RWPE2 (cell line): ENCODE measurements at regions not wholly inside any gene's neighbourhood (a gene's known extent, or its start where the extent isn't known, plus 50 kb on each side); places are given as distances from the start of the nearest gene placed in this dataset.

Experiments
- ATAC-seq: fragments of 200-7000 bp; cut with Tn5 transposase; 3 replicates; pipeline ENCODE4 v1.9.1; 2021; ENCODE audit warnings: low read depth
- DNase-seq: peaks from one replicate; pipeline ENCODE4 v3.0.0-alpha.2; 2020; ENCODE audit warnings: low spot score
- H3K27ac ChIP-seq: fragments of 450-650 bp; 2 replicates; pipeline ENCODE4 v1.5.1; 2017; ENCODE audit warnings: mild to moderate bottlenecking; ENCODE audit not compliant: poor library complexity, severe bottlenecking
- H3K27me3 ChIP-seq: fragments of 250-450 bp; sonication (Bioruptor Pico); 2 replicates; pipeline ENCODE4 v1.5.1; 2021; ENCODE audit warnings: mild to moderate bottlenecking, moderate library complexity; ENCODE audit not compliant: insufficient read depth, poor library complexity, severe bottlenecking
- H3K36me3 ChIP-seq: fragments of 250-450 bp; sonication (Bioruptor Pico); 2 replicates; pipeline ENCODE4 v1.5.1; 2020; ENCODE audit warnings: low read depth, mild to moderate bottlenecking, moderate library complexity
- H3K4me1 ChIP-seq: fragments of 250-450 bp; sonication (Bioruptor Pico); 2 replicates; pipeline ENCODE4 v1.5.1; 2021; ENCODE audit warnings: mild to moderate bottlenecking, moderate library complexity; ENCODE audit not compliant: insufficient read depth, poor library complexity, severe bottlenecking
- H3K4me3 ChIP-seq: fragments of 250-450 bp; sonication (Bioruptor Pico); 2 replicates; pipeline ENCODE4 v1.5.1; 2021; ENCODE audit warnings: mild to moderate bottlenecking, moderate library complexity; ENCODE audit not compliant: severe bottlenecking
- H3K9me3 ChIP-seq: fragments of 250-450 bp; sonication (Bioruptor Pico); 2 replicates; pipeline ENCODE4 v1.5.1; 2021; ENCODE audit warnings: mild to moderate bottlenecking, moderate library complexity; ENCODE audit not compliant: severe bottlenecking
- CTCF ChIP-seq: fragments of 450-650 bp; IDR thresholded peaks from one replicate; pipeline ENCODE4 v1.5.1; 2017; ENCODE audit warnings: mild to moderate bottlenecking, moderate library complexity; ENCODE audit not compliant: poor library complexity, severe bottlenecking

DNA sequence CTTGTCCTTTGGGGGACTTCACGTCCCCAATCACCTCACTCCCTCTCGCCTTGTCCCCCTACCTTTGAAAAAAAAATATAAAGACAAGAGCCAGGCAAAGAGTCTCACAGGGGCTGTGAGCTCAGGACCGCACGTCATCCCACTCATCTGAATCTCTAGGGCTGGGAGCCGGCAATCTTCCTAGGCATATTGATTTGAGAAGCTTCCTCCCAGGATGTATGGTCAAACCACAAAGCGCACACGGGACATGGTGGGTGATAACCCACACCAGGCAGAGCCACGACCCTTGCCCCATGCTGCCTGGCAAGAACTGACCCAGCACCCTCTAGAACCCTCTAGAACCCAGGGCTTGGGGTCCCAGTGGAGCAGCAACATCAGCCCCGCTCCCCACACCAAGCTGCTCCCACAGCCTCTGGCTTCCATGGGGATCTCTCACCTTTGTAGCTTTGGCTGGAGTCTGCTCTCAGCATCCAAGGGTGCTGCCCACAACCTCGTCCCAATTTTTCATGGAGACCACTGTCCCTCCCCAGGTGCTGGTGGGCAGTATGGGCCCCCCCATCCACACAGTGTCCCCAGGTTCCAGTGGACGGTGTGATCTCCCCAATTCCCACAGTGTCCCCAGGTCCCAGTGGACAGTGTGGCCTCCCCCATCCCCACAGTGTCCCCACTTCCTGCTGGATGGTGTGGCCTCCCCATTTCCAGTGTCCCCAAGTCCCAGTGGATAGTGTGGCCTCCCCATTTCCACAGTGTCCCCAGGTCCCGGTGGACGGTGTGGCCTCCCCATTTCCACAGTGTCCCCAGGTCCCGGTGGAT lies 85.2 kb upstream of the FGF3 start:
- Histone ChIP-seq H3K4me1 (no peaks in the 10 kb centered on the region), H3K4me3 (no peak overlapping the region), H3K36me3 (no peaks in the 10 kb centered on the region), H3K27me3 (no peaks in the 10 kb centered on the region), H3K27ac (no peak overlapping the region), H3K9me3 (no peaks in the 10 kb centered on the region)
- TF ChIP-seq CTCF = no peak
- DNase-seq = peak; percentile 43
- no peak for ATAC-seq

DNA sequence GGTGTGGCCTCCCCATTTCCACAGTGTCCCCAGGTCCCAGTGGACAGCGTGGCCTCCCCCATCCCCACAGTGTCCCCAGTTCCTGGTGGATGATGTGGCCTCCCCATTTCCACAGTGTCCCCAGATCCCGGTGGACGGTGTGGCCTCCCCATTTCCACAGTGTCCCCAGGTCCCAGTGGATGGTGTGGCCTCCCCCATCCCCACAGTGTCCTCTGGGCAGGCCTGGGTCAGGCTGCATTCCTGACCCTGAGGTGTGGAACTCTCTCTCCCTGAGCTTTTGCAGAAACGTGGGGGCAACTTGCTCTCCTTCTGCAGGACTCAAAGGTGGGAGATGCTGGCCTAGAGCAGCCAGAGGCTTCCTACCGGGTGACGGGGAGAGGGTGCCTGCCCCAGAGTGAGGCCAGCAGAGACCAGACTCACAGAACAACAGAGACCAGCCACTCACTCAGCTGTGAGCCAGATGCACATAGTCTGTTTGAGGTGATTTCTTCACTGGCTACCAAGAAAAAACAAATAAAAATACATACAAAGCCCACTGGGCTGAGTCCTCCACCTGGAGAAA lies 85.8 kb upstream of the FGF3 start:
- TF ChIP-seq CTCF = no peak
- Histone ChIP-seq H3K9me3 (no peaks in the 10 kb centered on the region), H3K36me3 (no peaks in the 10 kb centered on the region), H3K27me3 (no peaks in the 10 kb centered on the region), H3K4me3 (no peak overlapping the region), H3K4me1 (no peaks in the 10 kb centered on the region), H3K27ac (no peak overlapping the region)
- ATAC-seq (no peak), DNase-seq (peak; percentile 30)

DNA sequence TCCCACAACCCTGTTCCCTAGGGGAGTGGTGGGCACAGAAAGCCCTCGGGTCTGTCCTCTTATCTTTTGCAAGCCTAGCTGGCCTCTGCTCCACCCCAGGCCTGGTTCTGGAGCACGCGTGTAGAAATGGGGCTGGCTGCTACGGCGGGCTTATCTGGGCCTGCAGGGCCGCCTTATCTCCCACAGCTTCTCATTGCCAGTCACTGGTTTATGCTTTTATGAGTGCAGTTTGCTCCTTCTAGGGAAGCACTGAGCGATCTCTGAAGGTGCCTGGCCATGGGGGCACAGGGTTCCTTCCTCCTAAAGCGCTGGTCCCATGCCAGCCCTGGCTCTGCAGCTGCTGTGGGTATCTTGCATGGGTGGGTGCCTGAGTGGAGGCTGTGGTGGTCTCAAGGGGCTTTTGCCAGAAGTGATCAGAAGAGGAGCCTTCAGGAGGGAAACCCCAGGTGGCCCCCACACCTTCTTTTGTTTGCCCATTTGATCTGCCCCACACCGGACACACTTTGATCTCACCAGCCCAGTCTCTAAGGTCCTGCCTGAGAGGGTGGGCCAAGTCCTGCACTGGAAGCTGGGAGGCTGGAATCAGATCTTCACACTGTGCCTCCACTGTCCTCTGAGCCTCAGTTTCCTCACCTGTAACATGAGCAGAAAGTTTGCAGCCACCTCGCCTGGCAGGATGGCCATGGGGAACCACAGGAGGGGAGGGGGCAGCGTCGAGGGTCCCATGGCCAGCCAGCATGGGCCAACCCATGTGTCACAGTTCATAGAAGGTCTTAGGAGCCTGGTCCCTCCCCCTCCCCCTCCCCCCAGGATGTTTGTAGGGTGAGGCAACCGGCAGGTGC lies 86.6 kb upstream of the FGF3 start:
- Histone ChIP-seq H3K9me3 (no peaks in the 10 kb centered on the region), H3K27me3 (no peaks in the 10 kb centered on the region), H3K4me1 (no peaks in the 10 kb centered on the region), H3K4me3 (no peak overlapping the region), H3K27ac (no peak overlapping the region), H3K36me3 (no peaks in the 10 kb centered on the region)
- no peak for ATAC-seq
- DNase-seq = peak; percentile 39
- no peak for TF ChIP-seq CTCF

DNA sequence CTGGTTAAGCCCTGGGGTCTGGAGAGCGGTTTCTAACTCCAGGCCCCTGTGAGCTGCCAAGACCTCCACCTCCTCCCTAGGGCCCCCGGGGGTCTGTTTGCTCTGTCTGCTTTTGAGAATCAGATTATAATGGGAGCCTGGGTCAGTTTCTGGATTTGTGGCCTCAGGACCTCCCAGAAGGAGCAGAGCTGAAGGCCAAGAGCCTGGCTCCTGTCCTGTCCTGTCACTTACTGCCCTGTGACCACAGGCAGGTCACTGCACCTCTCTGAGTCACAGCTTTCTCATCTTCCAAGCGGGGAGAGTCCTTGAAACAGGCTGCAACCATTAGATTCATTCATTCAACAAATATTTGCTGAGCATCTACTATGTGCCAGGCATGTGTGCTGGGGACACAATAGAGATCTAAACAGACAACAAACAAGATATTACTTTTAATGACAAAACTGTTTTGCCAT lies 87.3 kb upstream of the FGF3 start:
- no peak for ATAC-seq
- TF ChIP-seq CTCF = no peak
- no peaks in the 10 kb centered on the region for H3K4me1 ChIP-seq

More for the DNA sequence above, 87.3 kb upstream of the FGF3 start:
- Histone ChIP-seq H3K27ac (no peak overlapping the region), H3K9me3 (no peaks in the 10 kb centered on the region), H3K27me3 (no peaks in the 10 kb centered on the region), H3K36me3 (no peaks in the 10 kb centered on the region), H3K4me3 (no peak overlapping the region)
- no peak for DNase-seq
